HG03378 (cell line): ENCODE measurements at regions not wholly inside any gene's neighbourhood (a gene's known extent, or its start where the extent isn't known, plus 50 kb on each side); places are given as distances from the start of the nearest gene placed in this dataset.
"Not testable (repeated sequence)": the region's sequence is repeated elsewhere in the genome, so short reads cannot be mapped to it uniquely, and the experiment has no call there.

Source experiments
- ATAC-seq: cut with Tn5 transposase; IDR thresholded peaks from one replicate; pipeline ENCODE4 v1.9.1; 2021; ENCODE audit warnings: mild to moderate bottlenecking, moderate library complexity; ENCODE audit not compliant: unreplicated experiment

DNA sequence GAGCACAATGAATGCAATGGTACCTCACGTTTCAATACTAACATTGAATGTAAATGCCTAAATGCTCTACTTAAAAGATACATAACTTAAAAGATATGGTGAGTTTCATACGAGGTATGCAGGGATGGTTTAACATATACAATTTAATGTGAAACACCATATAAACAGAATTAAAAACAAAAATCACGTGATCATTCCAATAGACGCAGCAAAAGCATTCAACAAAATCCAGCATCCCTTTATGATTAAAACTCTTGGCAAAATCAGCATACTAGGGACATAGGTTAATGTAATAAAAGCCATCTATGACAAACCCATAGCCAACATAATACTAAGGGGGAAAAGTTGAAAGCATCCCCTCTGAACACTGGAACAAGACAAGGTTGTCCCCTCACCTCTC is 845.7 kb downstream of the SLC16A7 start:
- ATAC-seq = no peak

DNA sequence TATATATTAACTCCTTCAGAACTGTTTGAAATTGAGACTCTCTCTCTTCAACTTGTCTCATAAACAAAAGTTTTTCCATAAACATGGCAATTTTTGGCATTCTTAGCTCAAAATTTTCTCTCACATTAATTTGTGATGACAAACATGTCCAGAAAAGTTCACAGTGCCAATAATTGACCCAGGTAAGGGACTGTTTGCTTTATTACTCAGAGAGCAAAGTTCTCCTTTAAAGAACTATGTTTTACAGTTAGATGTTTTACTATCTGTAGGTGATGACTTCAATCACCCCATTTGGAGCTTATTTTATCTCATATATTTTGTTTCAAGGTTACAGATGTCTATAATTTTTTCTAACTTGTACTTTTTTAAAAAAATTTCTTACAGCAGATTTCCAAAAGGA is 855.6 kb downstream of the SLC16A7 start:
- ATAC-seq = no peak

DNA sequence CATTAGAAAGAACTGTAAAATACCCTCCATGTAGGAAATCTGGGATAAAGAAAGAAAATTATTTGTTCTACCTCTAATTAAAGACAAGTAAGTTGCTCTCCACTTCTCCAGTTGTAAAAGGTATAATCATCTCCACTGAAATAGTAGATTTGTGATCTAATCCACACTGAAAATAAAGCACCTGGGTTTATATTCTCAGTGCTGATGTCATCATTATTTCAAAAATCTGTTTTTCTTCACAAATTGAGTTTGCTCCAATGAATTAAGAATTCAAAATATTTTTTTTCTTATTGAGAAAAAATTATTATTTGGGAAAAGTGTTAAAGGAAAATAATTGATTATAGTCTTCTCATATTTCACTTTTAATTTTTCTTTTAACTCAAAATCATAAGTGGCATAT is 869.2 kb downstream of the SLC16A7 start:
- ATAC-seq = no peak

DNA sequence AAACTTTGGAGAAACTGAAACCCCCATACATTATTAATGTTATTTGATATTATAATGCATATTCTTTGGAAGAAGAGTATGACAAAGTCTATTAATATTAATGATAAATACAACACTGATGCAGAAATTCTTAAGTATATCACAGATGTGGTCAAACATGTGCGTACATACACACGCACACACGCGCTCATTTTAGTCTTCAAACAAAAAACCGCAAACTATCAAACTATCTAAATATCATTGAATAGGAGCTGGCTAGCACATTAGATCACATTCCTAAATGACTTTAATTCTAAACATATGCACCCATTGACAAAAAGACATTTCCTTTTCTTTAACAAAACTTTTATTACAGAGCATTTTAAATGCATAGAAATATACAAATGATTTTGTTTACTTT is 872.7 kb downstream of the SLC16A7 start:
- ATAC-seq = no peak

DNA sequence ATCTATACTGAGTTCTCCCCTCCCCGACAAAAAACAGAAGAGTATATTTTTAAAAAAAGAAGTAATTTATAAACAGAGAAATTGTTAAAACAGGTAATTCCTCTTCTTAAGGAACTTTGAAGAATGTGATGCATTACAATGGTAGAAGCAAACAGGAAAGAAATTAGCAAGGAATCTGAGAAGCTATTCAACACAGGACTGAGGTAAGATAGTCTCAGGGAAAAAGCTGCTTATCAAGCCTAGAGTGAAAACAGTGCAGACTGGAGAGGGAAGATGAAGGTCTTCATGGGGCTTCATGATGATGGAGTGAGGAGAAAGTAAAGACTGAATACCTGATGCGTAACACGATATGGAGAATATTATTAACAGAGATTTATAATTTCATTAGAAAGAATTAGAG is 880.0 kb downstream of the SLC16A7 start:
- ATAC-seq = no peak

DNA sequence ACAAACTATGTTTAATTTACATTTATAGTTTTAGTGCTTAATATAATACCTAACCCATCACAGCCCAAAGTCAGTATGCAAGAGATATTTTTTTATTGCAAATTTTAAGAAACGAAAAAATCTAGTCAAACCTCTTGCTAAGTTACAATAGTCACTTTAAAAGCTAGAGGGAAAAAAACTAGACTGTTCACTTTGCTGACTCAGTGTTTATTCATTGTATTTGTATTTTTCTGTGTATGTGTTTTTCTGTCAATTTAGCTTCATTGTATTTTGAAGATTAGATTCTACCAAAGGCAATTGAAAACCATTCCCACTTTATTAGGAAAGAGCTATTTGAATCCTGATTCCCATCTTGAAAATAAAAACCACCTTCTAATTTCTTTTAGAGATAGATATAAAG is 891.5 kb downstream of the SLC16A7 start:
- no peak for ATAC-seq

DNA sequence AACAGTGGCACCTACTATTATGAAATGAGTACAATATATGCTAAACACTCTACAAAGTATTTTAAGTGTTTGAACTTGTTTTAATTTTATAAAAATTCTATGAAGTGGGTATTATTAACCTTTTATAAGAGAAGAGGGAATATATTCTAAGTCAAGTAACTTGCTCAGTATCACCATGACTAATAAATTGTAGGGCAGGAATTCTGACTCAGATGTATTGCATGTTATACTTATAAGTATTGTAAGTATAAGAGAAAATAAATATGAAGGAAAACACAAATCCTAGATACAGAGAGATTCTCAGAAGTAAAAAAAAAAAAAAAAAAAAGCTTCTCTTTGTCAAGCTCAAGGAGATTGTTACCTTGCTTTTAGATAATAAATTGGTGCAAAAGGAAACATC is 893.2 kb downstream of the SLC16A7 start:
- no peak for ATAC-seq

DNA sequence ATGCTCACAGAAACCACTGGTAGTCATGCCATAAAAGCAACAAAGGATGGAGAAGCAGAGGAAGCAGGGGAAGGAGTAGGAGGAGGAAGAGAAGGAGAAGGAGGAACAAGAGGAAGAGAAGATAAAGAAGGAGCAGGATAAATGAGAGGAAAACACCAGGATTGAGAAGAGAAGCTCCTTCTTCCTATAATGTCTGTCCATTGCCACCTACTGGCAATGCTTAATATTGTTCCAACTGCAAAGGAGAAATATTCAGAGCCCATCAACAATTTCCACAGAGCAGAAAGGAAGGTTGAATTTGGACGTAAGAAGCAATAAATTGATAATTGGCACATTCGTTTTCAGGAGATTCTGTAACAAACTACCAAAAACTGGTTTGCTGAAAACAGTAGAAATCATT is 898.4 kb downstream of the SLC16A7 start:
- ATAC-seq = no peak

DNA sequence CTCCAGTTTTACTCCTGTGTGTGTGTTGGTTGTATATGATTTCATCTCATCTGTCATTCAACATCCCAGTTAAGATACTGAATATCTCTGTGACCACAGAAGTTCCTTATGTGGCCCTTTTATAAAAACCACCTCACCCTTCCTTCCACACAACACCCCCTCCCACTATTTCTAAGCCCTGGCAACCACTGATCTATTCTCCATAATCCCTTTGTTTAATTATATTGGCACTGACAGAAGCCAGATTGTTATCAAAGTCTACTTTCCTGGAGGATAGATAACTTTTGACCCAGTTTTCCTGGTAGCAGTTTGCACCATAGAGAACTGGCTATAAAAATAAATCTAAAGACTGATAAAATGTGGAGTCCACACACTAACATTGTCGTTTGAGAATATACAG is 902.8 kb downstream of the SLC16A7 start:
- no peak for ATAC-seq

DNA sequence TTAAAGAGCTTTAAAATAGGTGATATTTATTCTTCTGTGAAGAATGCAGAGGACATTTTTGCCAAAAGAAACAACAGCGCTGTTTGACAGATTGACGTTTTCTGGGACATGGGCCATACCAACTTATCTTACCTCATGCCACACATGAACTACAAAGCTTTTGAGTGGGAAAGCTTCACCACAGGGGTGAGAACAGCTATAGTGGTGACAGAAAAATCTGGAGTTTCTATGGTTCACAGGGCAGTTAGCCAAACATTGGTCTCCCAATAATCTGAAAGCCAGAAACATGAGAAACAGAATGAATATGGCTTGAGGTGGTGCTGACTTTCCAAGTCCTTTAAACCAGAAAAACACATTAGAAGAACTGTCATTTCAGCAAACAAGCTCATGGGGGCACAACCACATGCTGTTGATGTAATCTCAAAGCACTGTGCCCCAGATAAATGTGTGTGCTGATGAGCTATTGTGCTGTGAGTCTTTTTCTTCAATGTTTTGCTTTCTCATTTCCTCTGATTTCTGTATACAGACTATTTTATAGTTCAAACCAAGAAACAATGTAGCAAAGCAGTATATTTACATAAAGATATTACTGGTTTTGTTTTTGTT is 905.4 kb downstream of the SLC16A7 start:
- ATAC-seq = no peak

DNA sequence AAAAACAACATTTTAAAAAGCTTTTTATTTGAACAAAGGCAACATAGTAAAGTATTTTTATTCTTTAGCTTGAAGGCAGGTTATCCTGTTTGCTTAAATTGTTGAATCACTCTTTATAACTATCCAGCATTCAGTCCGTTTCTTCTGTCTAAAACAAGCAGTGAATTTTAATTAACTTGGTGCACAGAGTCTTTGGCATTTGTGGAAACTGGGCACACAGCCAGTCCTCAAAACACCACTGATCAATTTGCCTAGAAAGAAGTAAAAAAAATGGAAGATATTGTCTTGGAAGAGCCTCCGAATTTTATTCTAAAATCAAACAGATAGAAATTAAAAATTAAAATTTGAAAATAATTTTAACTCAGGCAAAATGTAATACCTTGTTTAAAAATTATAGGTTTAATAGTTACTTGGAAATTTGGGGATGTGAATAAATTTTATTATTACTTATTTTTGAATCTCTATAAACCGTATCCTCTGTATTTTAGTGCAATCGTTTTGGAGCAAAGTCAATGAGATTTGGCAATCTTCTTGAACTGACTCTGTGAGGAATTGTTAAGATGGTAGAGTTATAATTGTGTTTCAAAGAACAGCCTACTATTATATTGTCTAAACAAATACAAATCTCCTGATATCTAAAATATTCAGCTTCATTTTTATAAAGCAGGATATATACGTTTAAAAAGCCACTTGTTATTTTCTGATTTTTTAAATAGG is 927.0 kb downstream of the SLC16A7 start:
- no peak for ATAC-seq

DNA sequence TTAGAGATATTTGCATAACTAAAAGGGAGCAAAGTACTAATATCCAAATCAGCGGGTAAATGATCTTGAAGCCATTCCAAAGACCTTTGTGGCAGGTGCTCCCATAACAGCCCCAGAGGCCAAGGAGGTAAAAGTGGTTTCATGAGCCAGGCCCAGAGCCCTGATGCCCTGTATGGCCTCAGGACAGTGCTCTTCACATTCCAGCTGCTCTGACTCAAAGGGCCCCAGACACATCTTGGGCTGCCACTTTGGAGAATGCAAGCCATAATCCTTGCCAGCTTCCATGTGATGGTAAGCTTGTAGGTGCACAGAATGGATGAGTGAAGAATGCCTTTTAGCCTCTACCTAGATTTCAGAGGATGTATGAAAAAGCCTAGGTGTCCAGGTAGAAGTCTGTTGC is 933.4 kb downstream of the SLC16A7 start:
- no peak for ATAC-seq

DNA sequence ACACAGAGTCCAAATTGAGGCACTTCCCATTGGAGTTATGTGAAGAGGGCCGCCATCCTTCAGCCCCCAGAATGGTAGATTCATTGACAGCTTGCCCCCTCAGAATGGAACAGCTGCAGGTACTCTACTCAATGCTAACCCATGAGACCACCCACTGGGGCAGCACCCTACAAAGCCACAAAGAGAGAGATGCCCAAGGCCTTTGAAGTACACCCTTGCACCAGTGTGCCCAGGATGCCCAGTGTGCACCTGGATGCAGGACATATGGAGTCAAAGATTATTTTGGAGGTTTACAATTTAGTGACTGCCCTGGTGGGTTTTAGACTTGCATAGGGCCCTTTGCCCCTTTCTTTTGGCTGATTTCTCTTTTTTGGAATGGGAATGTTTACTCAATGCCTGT is 933.9 kb downstream of the SLC16A7 start:
- no peak for ATAC-seq

DNA sequence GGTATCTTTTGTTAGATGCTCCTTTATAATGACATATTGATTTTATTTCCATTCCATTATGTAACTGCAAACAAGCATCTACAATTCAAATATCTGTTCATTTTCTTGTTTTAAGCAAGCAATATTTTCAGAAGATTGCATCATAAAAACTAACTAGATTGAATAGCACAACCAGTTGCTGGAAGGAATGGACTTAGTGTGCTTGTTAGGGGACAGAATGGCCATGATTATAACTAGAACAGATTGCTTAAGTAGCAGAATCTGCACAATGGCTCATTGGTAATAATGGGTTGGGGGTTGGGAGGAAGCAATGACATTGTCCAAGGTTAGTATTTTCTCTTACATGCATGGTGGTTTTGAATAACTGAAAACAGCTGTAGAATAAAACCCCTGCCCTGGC is 939.5 kb downstream of the SLC16A7 start:
- no peak for ATAC-seq

DNA sequence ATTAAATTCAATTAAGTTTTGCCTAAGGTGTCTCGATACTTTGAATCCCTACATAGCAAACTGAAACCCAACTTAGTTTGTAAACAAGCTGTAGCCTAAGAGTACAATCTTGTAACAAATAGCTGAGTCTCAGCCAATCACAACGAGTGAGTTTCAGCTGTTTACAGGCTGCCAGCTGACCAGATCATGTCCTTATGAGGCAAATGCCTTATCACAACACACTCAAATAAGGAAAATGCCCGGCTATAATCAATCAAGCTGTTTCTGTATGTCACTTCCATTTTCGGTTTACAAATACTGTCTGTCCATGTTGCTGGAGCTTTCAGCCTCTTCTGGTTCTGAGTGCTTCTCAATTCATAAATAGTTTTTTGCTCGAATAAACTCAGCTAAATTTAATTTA is 943.8 kb downstream of the SLC16A7 start:
- no peak for ATAC-seq

DNA sequence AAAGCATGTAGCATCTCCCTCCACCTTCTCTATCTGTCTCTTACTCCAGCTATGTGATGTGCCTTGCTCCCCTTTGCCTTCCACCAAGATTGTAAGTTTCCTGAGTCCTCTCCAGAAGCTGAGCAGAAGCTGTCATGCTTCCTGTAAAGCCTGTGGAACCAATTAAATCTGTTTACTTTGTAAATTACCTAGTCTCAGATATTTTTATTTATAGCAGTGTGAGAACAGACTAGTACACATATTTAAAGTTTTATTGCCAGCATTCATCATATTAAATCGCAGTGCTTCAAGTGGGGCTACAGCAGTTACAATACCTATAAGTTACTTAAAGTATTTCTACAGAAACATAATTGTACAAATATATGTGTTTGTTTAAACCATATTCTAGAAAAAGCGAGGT is 973.1 kb downstream of the SLC16A7 start:
- ATAC-seq = no peak

DNA sequence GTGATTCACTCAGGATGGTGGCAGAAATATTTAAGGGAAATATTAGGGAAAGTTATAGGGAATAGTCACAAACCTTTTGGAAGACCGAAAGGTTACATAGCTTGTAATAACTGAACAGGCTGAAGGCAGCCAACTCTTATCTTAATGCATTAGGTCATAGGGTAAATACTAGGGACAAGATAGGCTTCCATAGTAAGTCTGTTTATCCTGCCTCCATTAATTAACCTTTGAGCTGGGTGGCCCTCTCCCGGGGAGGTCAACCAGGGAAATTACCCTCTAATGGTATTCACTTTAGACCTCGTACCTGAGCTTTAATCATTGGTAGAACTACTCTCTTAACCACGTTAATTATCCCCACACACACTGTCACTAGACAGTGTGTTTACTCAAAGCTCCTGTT is 981.8 kb downstream of the SLC16A7 start:
- no peak for ATAC-seq

DNA sequence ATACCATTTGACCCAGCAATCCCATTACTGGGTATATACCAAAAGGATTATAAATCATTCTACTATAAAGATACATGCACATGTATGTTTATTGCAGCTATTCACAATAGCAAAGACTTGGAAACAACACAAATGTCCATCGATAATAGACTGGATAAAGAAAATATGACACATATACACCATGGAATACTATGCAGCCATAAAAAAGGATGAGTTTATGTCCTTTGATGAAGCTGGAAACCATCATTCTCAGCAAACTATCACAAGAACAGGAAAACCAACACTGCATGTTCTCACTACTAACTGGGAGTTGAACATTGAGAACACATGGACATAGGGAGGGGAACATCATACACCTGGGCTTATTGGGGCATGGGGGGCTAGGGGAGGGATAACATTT is 991.8 kb downstream of the SLC16A7 start:
- not testable (repeated sequence) for ATAC-seq

DNA sequence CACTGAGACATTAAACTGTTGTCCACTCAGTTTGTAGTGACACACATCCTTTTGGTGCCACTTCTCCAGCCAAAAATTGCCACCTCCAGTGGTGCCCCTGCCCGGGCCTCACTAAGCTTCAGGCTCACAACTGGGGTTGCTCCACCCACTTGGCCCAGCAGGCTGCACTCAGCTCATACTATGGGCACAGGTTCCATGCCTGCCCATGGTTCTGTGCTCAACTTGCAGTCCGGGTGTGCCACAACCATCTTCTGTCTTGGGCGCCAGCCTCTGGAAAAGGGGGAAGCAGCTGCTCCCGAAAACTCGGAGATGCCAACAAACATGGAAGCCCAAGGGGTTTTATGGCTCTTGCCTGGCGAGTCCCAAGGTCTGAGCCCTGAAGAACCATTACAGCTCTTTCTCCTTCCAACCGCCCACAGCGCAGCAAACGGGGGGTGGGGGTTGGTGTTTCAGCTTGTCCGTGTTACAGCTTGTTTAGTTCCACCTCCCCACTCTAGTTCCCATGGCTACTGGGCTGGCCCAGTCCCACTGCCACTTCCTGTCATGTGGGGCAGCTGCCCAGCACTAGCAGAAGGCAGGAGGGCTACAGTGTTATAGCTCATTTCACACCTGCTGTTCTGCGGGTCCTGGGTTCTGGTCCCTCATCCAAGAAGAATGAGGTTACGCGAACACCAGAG is 998.3 kb downstream of the SLC16A7 start:
- no peak for ATAC-seq

DNA sequence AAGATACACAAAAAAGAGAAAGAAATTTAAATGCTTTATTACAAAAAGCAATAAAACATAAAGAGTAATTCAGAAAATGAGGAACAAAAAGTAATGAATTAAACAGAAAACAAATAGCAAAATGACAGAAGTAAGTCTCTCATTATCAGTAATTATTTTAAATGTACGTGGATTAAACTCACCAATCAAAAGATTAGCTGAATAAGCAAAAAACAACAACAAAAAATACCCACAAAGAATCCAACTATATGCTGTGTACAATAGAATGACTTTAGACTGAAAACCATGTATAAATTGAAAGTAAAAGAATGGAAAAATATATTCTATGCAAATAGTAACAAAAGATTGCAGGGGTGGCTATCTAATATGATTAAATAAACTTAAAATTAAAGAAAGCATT is 1006.8 kb downstream of the SLC16A7 start:
- ATAC-seq = no peak

DNA sequence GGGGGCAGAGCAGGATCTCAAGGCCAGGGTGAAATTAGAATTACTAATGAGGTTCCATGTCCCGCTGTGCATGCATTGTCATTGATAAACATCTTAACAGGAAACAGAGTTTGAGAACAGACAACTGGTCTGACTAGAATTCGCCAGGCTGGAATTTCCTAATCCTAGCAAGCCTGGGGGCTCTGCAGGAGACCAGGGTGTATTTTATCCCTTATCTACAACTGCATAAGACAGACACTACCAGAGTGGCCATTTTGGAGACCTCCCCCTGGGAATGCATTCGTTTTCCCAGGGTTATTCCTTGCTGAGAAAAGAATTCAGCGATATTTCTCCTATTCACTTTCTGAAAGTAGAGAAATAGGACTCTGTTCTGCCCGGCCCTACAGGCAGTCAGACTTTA is 1007.6 kb downstream of the SLC16A7 start:
- not testable (repeated sequence) for ATAC-seq

DNA sequence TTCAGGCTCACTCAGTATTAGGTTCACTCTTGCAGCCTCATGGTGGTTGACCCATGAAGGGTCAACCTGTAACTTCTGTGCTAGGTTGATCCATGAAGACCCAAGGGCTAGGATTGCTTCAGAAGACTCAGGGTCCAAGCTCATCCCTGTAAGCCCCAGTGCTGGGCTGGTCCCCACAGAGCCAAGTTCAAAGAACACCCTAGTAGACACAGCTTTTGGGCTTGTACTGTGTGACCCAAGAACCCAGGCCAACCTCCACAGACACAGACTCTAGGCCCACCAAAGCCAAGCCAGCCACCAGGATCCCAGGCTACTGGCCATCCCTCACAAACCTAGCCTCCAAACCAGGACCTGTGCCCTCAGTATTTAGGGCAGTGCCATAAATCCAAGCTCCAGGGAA is 1020.6 kb downstream of the SLC16A7 start:
- ATAC-seq = no peak
